Parathyroid adenoma (tissue), 2 donors: ENCODE measurements at regions not wholly inside any gene's neighbourhood (a gene's known extent, or its start where the extent isn't known, plus 50 kb on each side); places are given as distances from the start of the nearest gene placed in this dataset.

Experiments used
- H2AFZ ChIP-seq: fragments of 300-600 bp; sonication (generic); one replicate; pipeline ENCODE4 v1.7.0; 2017; ENCODE audit warnings: antibody characterized with exemption, mild to moderate bottlenecking
- H3K27ac ChIP-seq: fragments of 300-600 bp; sonication (generic); one replicate; pipeline ENCODE4 v1.7.0; 2017
- H3K27me3 ChIP-seq: fragments of 300-600 bp; sonication (generic); one replicate; pipeline ENCODE4 v1.7.0; 2017; ENCODE audit warnings: low read length; ENCODE audit not compliant: control insufficient read depth, insufficient read depth
- H3K36me3 ChIP-seq: fragments of 300-600 bp; sonication (generic); one replicate; pipeline ENCODE4 v1.7.0; 2017; ENCODE audit warnings: low read length; ENCODE audit not compliant: control insufficient read depth, insufficient read depth
- H3K4me1 ChIP-seq: fragments of 300-600 bp; sonication (generic); one replicate; pipeline ENCODE4 v1.7.0; 2017; ENCODE audit warnings: control low read depth
- H3K4me2 ChIP-seq: fragments of 300-600 bp; sonication (generic); one replicate; pipeline ENCODE4 v1.7.0; 2017; ENCODE audit warnings: low read length
- H3K4me3 ChIP-seq: fragments of 300-600 bp; sonication (generic); one replicate; pipeline ENCODE4 v1.7.0; 2017; ENCODE audit warnings: low read depth, low read length
- H3K79me2 ChIP-seq: fragments of 300-600 bp; sonication (generic); one replicate; pipeline ENCODE4 v1.7.0; 2017; ENCODE audit warnings: control low read depth
- H3K9ac ChIP-seq: fragments of 300-600 bp; sonication (generic); one replicate; pipeline ENCODE4 v1.7.0; 2017; ENCODE audit warnings: mild to moderate bottlenecking
- H3K9me3 ChIP-seq: fragments of 300-600 bp; sonication (generic); one replicate; pipeline ENCODE4 v1.7.0; 2017; ENCODE audit warnings: low read length; ENCODE audit not compliant: control insufficient read depth
- CTCF ChIP-seq: fragments of 300-600 bp; sonication (generic); IDR thresholded peaks from one replicate; pipeline ENCODE4 v1.7.0; 2017; ENCODE audit warnings: antibody characterized with exemption, mild to moderate bottlenecking
- donor health status: primary hyperparathyroidism.

- Histone ChIP-seq H3K79me2 (no peaks in the 10 kb centered on the region), H2AFZ (no peak overlapping the region), H3K27ac (no peak overlapping the region), H3K4me1 (peaks cover 3% of the 10 kb centered on the region), H3K4me3 (no peak overlapping the region), H3K36me3 (no peaks in the 10 kb centered on the region), H3K9me3 (no peaks in the 10 kb centered on the region), H3K4me2 (no peak overlapping the region), H3K9ac (no peak overlapping the region), H3K27me3 (no peaks in the 10 kb centered on the region)
- no peak for TF ChIP-seq CTCF
Observed at GRCh38 chr9:88737031-88737430, 202.1 kb downstream of the NXNL2 start.

DNA sequence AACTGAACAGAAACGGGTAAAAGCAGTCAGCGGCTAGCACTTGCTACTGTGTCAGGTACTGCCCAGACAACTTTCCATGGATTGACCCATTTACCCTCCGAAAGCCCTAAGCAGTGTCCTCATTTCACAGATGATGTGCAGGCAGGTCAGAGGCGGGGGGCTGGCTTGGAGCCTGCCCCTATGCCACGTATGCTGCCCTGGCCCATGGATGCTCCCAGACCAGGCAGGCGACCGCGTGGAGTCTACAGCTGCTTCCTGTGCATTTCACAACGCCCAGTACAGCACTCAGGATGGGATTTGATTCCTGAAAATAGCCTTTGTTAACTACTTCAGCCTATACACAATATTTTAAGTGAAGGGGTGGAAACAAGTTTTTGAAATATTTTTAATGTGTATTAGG is 202.9 kb downstream of the NXNL2 start:
- Histone ChIP-seq H3K9ac (no peak overlapping the region), H3K27me3 (no peaks in the 10 kb centered on the region), H3K79me2 (no peaks in the 10 kb centered on the region), H3K4me3 (no peak overlapping the region), H2AFZ (no peak overlapping the region), H3K27ac (no peak overlapping the region), H3K9me3 (no peaks in the 10 kb centered on the region), H3K4me1 (peaks cover 3% of the 10 kb centered on the region), H3K36me3 (no peaks in the 10 kb centered on the region), H3K4me2 (no peak overlapping the region)
- TF ChIP-seq CTCF: no peak

DNA sequence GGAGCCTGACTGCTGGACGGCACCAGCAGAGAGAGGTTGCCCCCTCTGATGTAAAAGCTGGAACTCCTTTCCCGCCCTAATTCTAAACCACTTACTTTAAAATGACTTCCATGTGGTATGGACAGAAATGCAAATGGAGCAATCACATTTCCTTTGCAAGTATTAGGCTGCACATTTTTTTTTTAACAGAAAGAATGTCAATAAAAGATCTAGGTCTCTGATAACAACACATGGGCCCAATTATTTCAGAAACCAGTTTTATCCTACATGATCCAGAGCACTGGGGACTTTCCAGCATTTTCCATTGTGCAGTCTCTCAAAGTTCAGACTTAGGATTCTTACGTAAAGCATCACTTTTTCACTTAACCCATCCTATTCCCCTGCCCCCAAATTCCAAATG is 203.7 kb downstream of the NXNL2 start:
- TF ChIP-seq CTCF: no peak
- Histone ChIP-seq H3K4me1 (peaks cover 3% of the 10 kb centered on the region), H3K27ac (no peak overlapping the region), H3K4me2 (peak overlapping the region; percentile 25), H3K4me3 (no peak overlapping the region), H3K9ac (no peak overlapping the region), H3K9me3 (no peaks in the 10 kb centered on the region), H3K27me3 (no peaks in the 10 kb centered on the region), H3K36me3 (no peaks in the 10 kb centered on the region), H3K79me2 (no peaks in the 10 kb centered on the region), H2AFZ (no peak overlapping the region)

DNA sequence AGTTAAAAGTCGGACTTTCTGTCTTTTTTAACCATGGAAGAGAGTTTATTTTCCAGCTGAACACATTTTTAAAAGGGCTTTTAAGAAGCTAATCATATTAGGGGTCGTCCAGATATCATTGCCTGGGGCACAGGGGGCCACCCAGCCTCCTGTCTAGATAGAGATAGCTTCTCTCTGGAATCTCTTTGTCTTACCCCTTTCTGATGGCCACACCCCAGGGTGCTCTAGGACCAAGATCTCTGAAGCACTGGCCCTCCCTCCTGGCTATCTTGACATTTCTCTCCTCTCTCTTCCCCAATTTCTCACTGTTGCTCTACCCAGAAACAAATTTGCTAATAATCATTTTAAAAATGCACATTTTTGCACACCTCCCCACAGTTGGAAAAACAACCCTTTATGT is 204.4 kb downstream of the NXNL2 start:
- H3K9me3 ChIP-seq: no peaks in the 10 kb centered on the region
- H2AFZ ChIP-seq: no peak overlapping the region
- no peak for TF ChIP-seq CTCF
- H3K9ac ChIP-seq: no peak overlapping the region
- peaks cover 3% of the 10 kb centered on the region for H3K4me1 ChIP-seq
- H3K79me2 ChIP-seq: no peaks in the 10 kb centered on the region
- peak overlapping the region; percentile 25 for H3K4me2 ChIP-seq
- H3K36me3 ChIP-seq: no peaks in the 10 kb centered on the region
- no peak overlapping the region for H3K4me3 ChIP-seq
- H3K27ac ChIP-seq: no peak overlapping the region
- no peaks in the 10 kb centered on the region for H3K27me3 ChIP-seq

DNA sequence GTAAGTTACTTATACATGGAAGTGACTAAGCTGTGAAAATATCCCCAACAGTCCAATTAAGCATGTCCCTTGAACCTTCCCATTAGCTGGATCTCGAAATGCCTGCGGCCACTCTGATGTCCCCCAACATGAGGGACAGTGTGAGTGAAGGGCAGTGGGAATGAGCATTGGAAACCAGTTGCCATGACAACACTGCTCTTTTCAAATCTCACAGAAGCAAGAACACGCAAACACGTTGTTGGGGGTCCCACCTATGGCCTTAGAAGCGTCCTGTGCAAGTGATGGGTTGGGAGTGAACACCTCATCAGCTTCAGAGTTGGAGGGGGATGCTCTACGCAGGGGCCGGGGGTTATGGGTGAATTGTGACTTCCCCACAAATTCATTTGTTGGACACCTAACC is 205.9 kb downstream of the NXNL2 start:
- Histone ChIP-seq H2AFZ (no peak overlapping the region), H3K4me1 (peaks cover 3% of the 10 kb centered on the region), H3K4me3 (no peak overlapping the region), H3K9me3 (no peaks in the 10 kb centered on the region), H3K27me3 (no peaks in the 10 kb centered on the region), H3K9ac (no peak overlapping the region), H3K79me2 (no peaks in the 10 kb centered on the region), H3K27ac (no peak overlapping the region), H3K36me3 (no peaks in the 10 kb centered on the region), H3K4me2 (no peak overlapping the region)
- no peak for TF ChIP-seq CTCF
